Hepatocyte (in vitro differentiated cells): ENCODE measurements at regions not wholly inside any gene's neighbourhood (a gene's known extent, or its start where the extent isn't known, plus 50 kb on each side); places are given as distances from the start of the nearest gene placed in this dataset.

Experiments used
- CTCF ChIP-seq: fragments of 200-600 bp; sonication (generic); IDR thresholded peaks from 2 replicates; pipeline ENCODE4 v1.5.1; 2016; ENCODE audit warnings: antibody characterized with exemption, mild to moderate bottlenecking; ENCODE audit not compliant: poor library complexity
- EZH2 ChIP-seq: fragments of 200-600 bp; sonication (generic); IDR thresholded peaks from 2 replicates; pipeline ENCODE4 v1.6.1; 2016; ENCODE audit warnings: antibody characterized with exemption, mild to moderate bottlenecking, borderline replicate concordance

GRCh38 chr3:161602475-161602874, 105.9 kb downstream of the OTOL1 start:
- no peak for TF ChIP-seq CTCF
- TF ChIP-seq EZH2: no peak
